ENCODE measurements at regions not wholly inside any gene's neighbourhood (a gene's known extent, or its start where the extent isn't known, plus 50 kb on each side); places are given as distances from the start of the nearest gene placed in this dataset.

GRCh38 chr4:124390861-124391260, 321.7 kb downstream of the ANKRD50 start:
- H4K20me1 ChIP-seq (ENCODE audit: insufficient read depth), result no peaks in the 10 kb centered on the region

GRCh38 chr4:124396333-124396732, 316.2 kb downstream of the ANKRD50 start:
- H3K27me3 ChIP-seq (ENCODE audit: insufficient read depth, low read depth, low read length), result no peaks in the 10 kb centered on the region
- TF ChIP-seq EP300 (conservative IDR thresholded peaks at IDR 0.05; ENCODE audit: poor library complexity, severe bottlenecking), result no peak
- TF ChIP-seq MXI1 (conservative IDR thresholded peaks at IDR 0.05; ENCODE audit: poor library complexity, severe bottlenecking), result no peak
- TF ChIP-seq SMC3 (conservative IDR thresholded peaks at IDR 0.05; ENCODE audit: poor library complexity), result no peak
- TF ChIP-seq RAD21 (conservative IDR thresholded peaks at IDR 0.05), result no peak
- TF ChIP-seq CTCF (IDR thresholded peaks at IDR 0.05; ENCODE audit: poor library complexity, severe bottlenecking), result no peak
- TF ChIP-seq REST (IDR thresholded peaks at IDR 0.05; ENCODE audit: borderline replicate concordance), result no peak
- no peak for TF ChIP-seq TAF1 (IDR thresholded peaks at IDR 0.05; ENCODE audit: low read depth)

More at GRCh38 chr4:124390861-124391260, 321.7 kb downstream of the ANKRD50 start:
- H3K36me3 ChIP-seq (ENCODE audit: insufficient read depth, low read length), result no peaks in the 10 kb centered on the region
- H3K9ac ChIP-seq (ENCODE audit: low read length), result no peak overlapping the region
- H3K27ac ChIP-seq (ENCODE audit: low read length), result no peak overlapping the region
- no peaks in the 10 kb centered on the region for H3K9me3 ChIP-seq (ENCODE audit: low read length)
- no peak overlapping the region for H3K4me3 ChIP-seq (ENCODE audit: low read length)
- H3K9me2 ChIP-seq (ENCODE audit: insufficient read depth, low read length), result no peaks in the 10 kb centered on the region
- no peak for TF ChIP-seq SMC3 (conservative IDR thresholded peaks at IDR 0.05; ENCODE audit: poor library complexity)
- no peak for TF ChIP-seq RAD21 (conservative IDR thresholded peaks at IDR 0.05)
- TF ChIP-seq EP300 (conservative IDR thresholded peaks at IDR 0.05; ENCODE audit: poor library complexity, severe bottlenecking), result no peak
- TF ChIP-seq POLR2AphosphoS5 (IDR thresholded peaks at IDR 0.05), result no peak
- TF ChIP-seq TAF1 (IDR thresholded peaks at IDR 0.05; ENCODE audit: low read depth), result no peak
- no peak for TF ChIP-seq MXI1 (conservative IDR thresholded peaks at IDR 0.05; ENCODE audit: poor library complexity, severe bottlenecking)
- no peak for TF ChIP-seq CTCF (IDR thresholded peaks at IDR 0.05; ENCODE audit: poor library complexity, severe bottlenecking)
- no peak for TF ChIP-seq REST (IDR thresholded peaks at IDR 0.05; ENCODE audit: borderline replicate concordance)
- no peak for TF ChIP-seq EZH2 (IDR thresholded peaks at IDR 0.05; ENCODE audit: borderline replicate concordance, insufficient read depth, low read length, poor library complexity, severe bottlenecking)
- no peak overlapping the region for H3K4me2 ChIP-seq (ENCODE audit: low read length)
- H2AFZ ChIP-seq (ENCODE audit: low read depth, low read length), result no peak overlapping the region
- H3K27me3 ChIP-seq (ENCODE audit: insufficient read depth, low read depth, low read length), result no peaks in the 10 kb centered on the region
- no peaks in the 10 kb centered on the region for H3K79me2 ChIP-seq (replicated peaks; ENCODE audit: insufficient read depth, low read length)
- no peaks in the 10 kb centered on the region for H3F3A ChIP-seq (ENCODE audit: insufficient read depth, low read length, poor library complexity, severe bottlenecking)

More at GRCh38 chr4:124396333-124396732, 316.2 kb downstream of the ANKRD50 start:
- Histone ChIP-seq H3K36me3 (ENCODE audit: insufficient read depth, low read length) (no peaks in the 10 kb centered on the region), H3K4me3 (ENCODE audit: low read length) (no peak overlapping the region), H3K4me2 (ENCODE audit: low read length) (no peak overlapping the region), H3K27ac (ENCODE audit: low read length) (no peak overlapping the region), H3K9ac (ENCODE audit: low read length) (no peak overlapping the region), H4K20me1 (ENCODE audit: insufficient read depth) (no peaks in the 10 kb centered on the region), H2AFZ (ENCODE audit: low read depth, low read length) (no peak overlapping the region), H3F3A (ENCODE audit: insufficient read depth, low read length, poor library complexity, severe bottlenecking) (no peaks in the 10 kb centered on the region), H3K9me3 (ENCODE audit: low read length) (no peaks in the 10 kb centered on the region), H3K79me2 (replicated peaks; ENCODE audit: insufficient read depth, low read length) (no peaks in the 10 kb centered on the region), H3K9me2 (ENCODE audit: insufficient read depth, low read length) (no peaks in the 10 kb centered on the region)

All from neural cell (in vitro differentiated cells).